ENCODE measurements at regions not wholly inside any gene's neighbourhood (a gene's known extent, or its start where the extent isn't known, plus 50 kb on each side); places are given as distances from the start of the nearest gene placed in this dataset.
"Not testable (repeated sequence)": the region's sequence is repeated elsewhere in the genome, so short reads cannot be mapped to it uniquely, and the experiment has no call there.

DNA sequence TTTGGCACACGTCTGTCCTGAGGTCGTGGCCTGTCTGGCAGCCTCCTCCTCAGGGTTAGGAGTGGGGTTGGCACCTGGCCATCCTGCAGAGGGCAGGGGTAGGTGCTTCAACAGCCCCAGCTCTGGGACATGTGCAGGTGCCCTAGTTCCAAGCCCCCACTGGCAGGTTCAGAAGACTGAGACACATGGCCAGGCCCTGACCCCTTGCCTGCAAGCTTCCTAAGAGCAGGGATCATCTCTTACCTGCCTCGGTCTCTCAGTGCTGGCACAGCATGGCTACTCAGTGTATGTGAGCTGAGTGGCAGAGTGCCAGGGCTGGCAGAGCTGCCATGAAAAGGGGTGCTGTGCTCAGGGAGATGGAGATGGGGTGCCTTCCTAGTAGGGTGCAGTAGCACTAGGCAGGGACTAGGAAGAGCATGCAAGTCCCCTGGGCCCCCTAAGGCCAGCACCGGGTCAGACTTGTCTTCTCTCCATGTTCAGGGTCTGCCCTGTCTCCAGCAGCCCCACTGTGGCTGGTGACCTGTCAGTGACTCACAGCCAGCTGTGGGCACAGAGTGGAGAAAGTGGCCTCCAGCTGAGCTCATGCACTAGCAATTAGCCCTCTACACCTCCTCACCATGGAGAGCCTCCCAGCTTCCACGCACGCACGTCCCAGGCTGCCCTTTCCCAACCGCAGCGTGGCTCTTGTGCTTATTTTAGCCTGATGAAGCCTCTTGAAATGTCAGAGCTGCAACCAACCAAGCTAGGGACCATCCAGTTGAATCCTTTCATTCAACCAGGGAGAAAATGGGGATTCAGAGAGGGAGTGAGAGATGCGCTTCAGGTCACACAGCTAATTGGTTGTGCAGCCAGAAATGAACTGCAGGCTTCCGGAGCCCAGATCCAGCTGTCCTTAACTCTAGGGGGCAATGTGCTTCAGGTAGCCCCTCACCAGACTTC lies 116.6 kb downstream of the MRPL14 start:
- DNase-seq = no peak

GRCh38 chr6:44009425-44010321 lies 117.6 kb downstream of the MRPL14 start:
- DNase-seq = no peak

- no peak for DNase-seq
Measured at GRCh38 chr6:44008821-44009370, 118.4 kb downstream of the MRPL14 start.

DNA sequence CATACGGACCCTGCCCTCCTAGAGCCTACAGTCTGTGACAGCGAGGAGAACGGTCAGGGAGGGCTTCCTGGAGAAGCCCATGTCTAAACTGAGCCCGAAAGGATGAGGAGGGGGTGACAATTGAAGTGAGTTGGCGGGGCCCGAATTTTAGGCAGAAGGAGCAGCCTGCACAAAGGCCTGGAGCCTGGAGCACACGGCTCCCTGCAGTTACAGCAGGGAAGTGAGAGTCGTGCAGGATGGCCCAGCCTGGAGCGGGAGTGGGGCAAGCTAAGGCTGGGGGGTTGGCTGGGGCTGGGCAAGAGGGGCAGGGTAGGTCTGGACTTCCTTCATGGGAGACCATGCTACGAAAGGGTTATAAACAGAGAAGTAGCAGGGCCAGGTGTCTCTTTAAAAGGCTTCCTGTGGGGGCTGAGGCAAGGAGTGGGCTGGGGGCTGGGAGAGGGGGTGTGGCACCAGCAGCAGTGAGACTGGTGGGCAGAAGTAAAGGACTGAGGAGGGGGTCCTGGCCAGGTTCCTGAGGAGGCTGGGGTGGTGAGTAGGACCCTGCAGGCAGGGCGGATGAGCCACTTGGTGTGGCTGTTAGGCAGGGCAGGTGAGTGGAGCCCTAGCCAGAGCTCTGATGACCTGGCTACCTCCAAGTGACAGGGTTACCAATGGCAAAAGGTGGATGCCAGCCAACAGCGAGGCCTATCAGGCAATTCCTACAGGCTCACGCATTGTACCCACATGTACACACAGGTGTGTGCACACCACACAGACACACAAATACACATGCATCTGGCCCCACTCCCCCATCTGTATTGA lies 119.2 kb downstream of the MRPL14 start:
- no peak for DNase-seq

- DNase-seq = no peak
Measured at GRCh38 chr6:44006872-44007303, 120.4 kb downstream of the MRPL14 start.

- DNase-seq = no peak
Measured at GRCh38 chr6:44006123-44006871, 121.0 kb downstream of the MRPL14 start.

GRCh38 chr6:44005507-44005903 lies 121.7 kb downstream of the MRPL14 start:
- no peak for DNase-seq

GRCh38 chr6:44004625-44005506 lies 122.4 kb downstream of the MRPL14 start:
- DNase-seq = no peak

- DNase-seq = no peak
Measured at GRCh38 chr6:44004136-44004535, 123.1 kb downstream of the MRPL14 start.

GRCh38 chr6:44003345-44004061 lies 123.7 kb downstream of the MRPL14 start:
- DNase-seq = no peak

- peak; percentile 85 to 86 for DNase-seq
Measured at GRCh38 chr6:44002593-44003344, 124.5 kb downstream of the MRPL14 start.

- DNase-seq = no peak
Measured at GRCh38 chr6:44002067-44002592, 125.1 kb downstream of the MRPL14 start.

GRCh38 chr6:44001318-44002066 lies 125.8 kb downstream of the MRPL14 start:
- DNase-seq = no peak

DNA sequence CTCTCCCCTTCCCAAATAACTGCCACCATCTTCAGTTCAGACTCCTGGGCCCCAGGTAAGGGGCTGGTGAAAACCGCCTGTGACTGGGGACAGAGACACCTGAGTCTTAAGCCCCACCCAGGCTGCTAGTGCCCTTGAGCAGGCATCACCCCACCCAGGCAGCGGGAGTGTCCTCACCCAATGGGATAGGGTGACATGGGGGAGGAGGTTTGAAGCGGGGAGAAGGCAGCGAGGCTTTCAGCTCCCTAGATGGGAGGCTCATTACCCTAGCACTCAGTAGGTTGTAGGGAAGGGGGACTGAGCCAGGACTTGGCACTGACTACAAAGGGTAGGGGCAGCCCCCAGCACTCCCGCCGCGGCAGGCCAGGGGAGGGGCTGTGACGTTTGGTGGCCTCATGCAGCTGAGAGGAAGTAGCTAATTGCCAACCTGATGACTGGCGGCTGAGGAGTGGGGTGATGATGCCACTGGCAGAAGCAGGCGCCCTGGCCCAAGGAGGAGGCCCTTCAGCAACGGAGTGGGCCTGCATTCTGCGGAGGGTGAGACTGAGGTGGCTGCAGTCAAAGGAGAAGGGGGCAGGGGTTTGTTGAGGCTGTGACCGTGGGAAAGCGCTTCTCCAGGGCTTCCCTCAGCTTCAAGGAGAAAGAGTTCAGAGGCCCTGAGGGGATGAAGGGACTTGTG lies 126.9 kb downstream of the MRPL14 start:
- DNase-seq = no peak

DNA sequence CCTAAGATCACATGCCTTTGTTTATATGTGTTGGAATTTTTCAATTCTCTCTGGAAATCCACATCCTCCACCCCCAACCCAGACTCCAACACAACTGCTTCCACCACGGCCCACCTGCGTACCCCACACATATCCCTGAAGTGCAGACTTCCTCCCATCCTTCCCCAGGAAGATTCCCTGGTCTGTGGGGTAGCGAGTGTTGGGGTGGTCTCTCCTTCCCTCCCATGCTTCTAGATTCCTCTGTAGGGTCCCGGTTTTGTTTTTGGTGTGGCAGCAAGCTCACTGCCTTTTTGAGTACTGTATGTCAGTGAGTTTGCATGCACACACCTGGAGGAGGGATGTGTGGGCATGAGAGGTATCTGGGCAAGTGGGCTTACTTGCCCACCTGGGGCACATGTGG lies 127.6 kb downstream of the MRPL14 start:
- no peak for DNase-seq

DNA sequence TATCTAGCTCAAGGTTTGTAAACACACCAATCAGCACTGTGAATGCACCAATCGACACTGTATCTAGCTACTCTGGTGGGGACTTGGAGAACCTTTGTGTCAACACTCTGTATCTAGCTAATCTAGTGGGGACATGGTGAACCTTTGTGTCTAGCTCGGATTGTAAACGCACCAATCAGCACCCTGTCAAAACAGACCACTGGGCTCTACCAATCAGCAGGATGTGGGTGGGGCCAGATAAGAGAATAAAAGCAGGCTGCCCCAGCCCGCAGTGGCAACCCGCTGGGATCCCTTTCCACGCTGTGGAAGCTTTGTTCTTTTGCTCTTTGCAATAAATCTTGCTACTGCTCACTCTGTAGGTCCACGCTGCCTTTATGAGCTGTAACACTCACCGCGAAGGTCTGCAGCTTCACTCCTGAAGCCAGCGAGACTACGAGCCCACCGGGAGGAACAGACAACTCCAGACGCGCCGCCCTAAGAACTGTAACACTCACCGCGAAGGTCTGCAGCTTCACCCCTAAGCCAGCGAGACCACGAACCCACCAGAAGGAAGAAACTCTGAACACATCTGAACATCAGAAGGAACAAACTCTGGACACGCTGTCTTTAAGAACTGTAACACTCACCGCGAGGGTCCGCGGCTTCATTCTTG lies 128.5 kb downstream of the MRPL14 start:
- not testable (repeated sequence) for DNase-seq

Measured in NCI-H1930 (cell line).